GM12892 (cell line): ENCODE measurements at regions not wholly inside any gene's neighbourhood (a gene's known extent, or its start where the extent isn't known, plus 50 kb on each side); places are given as distances from the start of the nearest gene placed in this dataset.

Source experiments
- POLR2A ChIP-seq: IDR thresholded peaks from 2 replicates; pipeline ENCODE4 v1.6.1; 2011; ENCODE audit warnings: low read depth, low read length, control low read depth
- TAF1 ChIP-seq: IDR thresholded peaks from 2 replicates; pipeline ENCODE4 v1.6.1; 2011; ENCODE audit warnings: low read depth, mild to moderate bottlenecking, control low read depth, low read length, borderline replicate concordance

- no peak for TF ChIP-seq POLR2A
- TF ChIP-seq TAF1: no peak
Observed at GRCh38 chr6:1181939-1182605, 129.8 kb upstream of the FOXQ1 start.
